ENCODE measurements at regions not wholly inside any gene's neighbourhood (a gene's known extent, or its start where the extent isn't known, plus 50 kb on each side); places are given as distances from the start of the nearest gene placed in this dataset.

- Histone ChIP-seq H4K20me1 (ENCODE audit: insufficient read depth, low read length) (no peaks in the 10 kb centered on the region), H3K9ac (ENCODE audit: low read depth, low read length) (no peak overlapping the region)
These were observed 101.4 kb upstream of the SOX2 start for GRCh38 chr3:181610083-181610972.

GRCh38 chr3:181609030-181609767, 102.5 kb upstream of the SOX2 start:
- no peak overlapping the region for H3K4me3 ChIP-seq (ENCODE audit: low read depth in 1 of 2, low read length in 2 of 2)
- H3K4me2 ChIP-seq (ENCODE audit: insufficient read depth, low read length), result no peak overlapping the region
- H3K27me3 ChIP-seq (ENCODE audit: insufficient read depth, low read length, poor library complexity), result no peaks in the 10 kb centered on the region
- no peak overlapping the region for H3K9ac ChIP-seq (ENCODE audit: low read depth, low read length)
- TF ChIP-seq CTCF (IDR thresholded peaks at IDR 0.05; ENCODE audit: borderline replicate concordance, extremely low read depth, low read length, poor library complexity, severe bottlenecking) (no peak), EZH2 (IDR thresholded peaks at IDR 0.05; ENCODE audit: borderline replicate concordance, low read depth, low read length, severe bottlenecking) (no peak)
- H3K27ac ChIP-seq (ENCODE audit: low read length), result no peak overlapping the region
- no peaks in the 10 kb centered on the region for H4K20me1 ChIP-seq (ENCODE audit: insufficient read depth, low read length)
- no peak for DNase-seq
- H2AFZ ChIP-seq (ENCODE audit: low read depth, low read length), result no peak overlapping the region
- H3K4me1 ChIP-seq (ENCODE audit: insufficient read depth, low read length), result no peaks in the 10 kb centered on the region
- no peaks in the 10 kb centered on the region for H3K36me3 ChIP-seq (ENCODE audit: insufficient read depth, low read length)
- H3K79me2 ChIP-seq (ENCODE audit: insufficient read depth, low read length), result no peaks in the 10 kb centered on the region
- no peaks in the 10 kb centered on the region for H3K9me3 ChIP-seq (ENCODE audit: insufficient read depth, low read length, severe bottlenecking)
- no peak for ATAC-seq (ENCODE audit: insufficient read depth, low read depth)

More at GRCh38 chr3:181610083-181610972, 101.4 kb upstream of the SOX2 start:
- Histone ChIP-seq H3K27me3 (ENCODE audit: insufficient read depth, low read length, poor library complexity) (no peaks in the 10 kb centered on the region), H3K4me1 (ENCODE audit: insufficient read depth, low read length) (no peaks in the 10 kb centered on the region), H3K36me3 (ENCODE audit: insufficient read depth, low read length) (no peaks in the 10 kb centered on the region), H3K4me2 (ENCODE audit: insufficient read depth, low read length) (no peak overlapping the region), H3K4me3 (ENCODE audit: low read depth in 1 of 2, low read length in 2 of 2) (no peak overlapping the region), H3K27ac (ENCODE audit: low read length) (no peak overlapping the region), H2AFZ (ENCODE audit: low read depth, low read length) (no peak overlapping the region), H3K79me2 (ENCODE audit: insufficient read depth, low read length) (no peaks in the 10 kb centered on the region), H3K9me3 (ENCODE audit: insufficient read depth, low read length, severe bottlenecking) (no peaks in the 10 kb centered on the region)
- TF ChIP-seq CTCF (IDR thresholded peaks at IDR 0.05; ENCODE audit: borderline replicate concordance, extremely low read depth, low read length, poor library complexity, severe bottlenecking) (no peak), EZH2 (IDR thresholded peaks at IDR 0.05; ENCODE audit: borderline replicate concordance, low read depth, low read length, severe bottlenecking) (no peak)
- DNase-seq, result no peak
- ATAC-seq (ENCODE audit: insufficient read depth, low read depth), result no peak

GRCh38 chr3:181604267-181604666, 107.5 kb upstream of the SOX2 start:
- H2AFZ ChIP-seq (ENCODE audit: low read depth, low read length), result no peak overlapping the region

More at GRCh38 chr3:181604267-181604666, 107.5 kb upstream of the SOX2 start:
- no peak for TF ChIP-seq EZH2 (IDR thresholded peaks at IDR 0.05; ENCODE audit: borderline replicate concordance, low read depth, low read length, severe bottlenecking)
- no peak for TF ChIP-seq CTCF (IDR thresholded peaks at IDR 0.05; ENCODE audit: borderline replicate concordance, extremely low read depth, low read length, poor library complexity, severe bottlenecking)
- Histone ChIP-seq H3K4me2 (ENCODE audit: insufficient read depth, low read length) (no peak overlapping the region), H3K4me3 (ENCODE audit: low read depth in 1 of 2, low read length in 2 of 2) (no peak overlapping the region), H3K9me3 (ENCODE audit: insufficient read depth, low read length, severe bottlenecking) (no peaks in the 10 kb centered on the region), H3K79me2 (ENCODE audit: insufficient read depth, low read length) (no peaks in the 10 kb centered on the region), H3K36me3 (ENCODE audit: insufficient read depth, low read length) (no peaks in the 10 kb centered on the region), H4K20me1 (ENCODE audit: insufficient read depth, low read length) (no peaks in the 10 kb centered on the region), H3K4me1 (ENCODE audit: insufficient read depth, low read length) (no peaks in the 10 kb centered on the region), H3K9ac (ENCODE audit: low read depth, low read length) (no peak overlapping the region), H3K27ac (ENCODE audit: low read length) (no peak overlapping the region), H3K27me3 (ENCODE audit: insufficient read depth, low read length, poor library complexity) (no peaks in the 10 kb centered on the region)
- no peak for DNase-seq
- ATAC-seq (ENCODE audit: insufficient read depth, low read depth), result no peak
